Smooth muscle cell (in vitro differentiated cells): ENCODE measurements at regions not wholly inside any gene's neighbourhood (a gene's known extent, or its start where the extent isn't known, plus 50 kb on each side); places are given as distances from the start of the nearest gene placed in this dataset.

Source experiments
- DNase-seq: peaks from one replicate; lab custom pipeline; 2025; ENCODE audit not compliant: unreplicated experiment; lab: John Stamatoyannopoulos, UW
- H2AFZ ChIP-seq: fragments of 200-600 bp; sonication (generic); 2 replicates; pipeline ENCODE4 v1.6.0; 2016; ENCODE audit warnings: antibody characterized with exemption, low read depth, mild to moderate bottlenecking
- H3F3A ChIP-seq: fragments of 200-600 bp; sonication (generic); 2 replicates; pipeline ENCODE4 v1.6.0; 2017; ENCODE audit warnings: antibody characterized with exemption, low read depth
- H3K27ac ChIP-seq: fragments of 200-600 bp; sonication (generic); 2 replicates; pipeline ENCODE4 v1.5.1; 2016; ENCODE audit warnings: low read depth, mild to moderate bottlenecking
- H3K27me3 ChIP-seq: fragments of 200-600 bp; sonication (generic); 2 replicates; pipeline ENCODE4 v1.6.1; 2016; ENCODE audit warnings: low read depth, mild to moderate bottlenecking
- H3K36me3 ChIP-seq: fragments of 200-600 bp; sonication (generic); 2 replicates; pipeline ENCODE4 v1.5.1; 2016; ENCODE audit warnings: low read depth
- H3K4me1 ChIP-seq: fragments of 200-600 bp; sonication (generic); 2 replicates; pipeline ENCODE4 v1.5.1; 2016; ENCODE audit warnings: low read depth
- H3K4me2 ChIP-seq: fragments of 200-600 bp; sonication (generic); 2 replicates; pipeline ENCODE4 v1.6.0; 2016; ENCODE audit warnings: mild to moderate bottlenecking
- H3K4me3 ChIP-seq: fragments of 200-600 bp; sonication (generic); 2 replicates; pipeline ENCODE4 v1.5.1; 2016; ENCODE audit warnings: mild to moderate bottlenecking
- H3K79me2 ChIP-seq: fragments of 200-600 bp; sonication (generic); 2 replicates; pipeline ENCODE4 v1.6.0; 2016; ENCODE audit warnings: low read depth, mild to moderate bottlenecking
- H3K9ac ChIP-seq: fragments of 200-600 bp; sonication (generic); 2 replicates; pipeline ENCODE4 v1.6.0; 2016; ENCODE audit warnings: low read depth
- H3K9me3 ChIP-seq: fragments of 200-600 bp; sonication (generic); replicated peaks from 2 replicates; pipeline ENCODE4 v1.5.1; 2016; ENCODE audit warnings: low read depth
- H4K20me1 ChIP-seq: fragments of 200-600 bp; sonication (generic); 2 replicates; pipeline ENCODE4 v1.6.0; 2016; ENCODE audit warnings: low read depth
- WGBS: methylation state at CpG from one replicate; pipeline ENCODE4 v1.1.7; 2016; ENCODE audit warnings: low lambda C conversion rate; 5-methylcytosine and 5-hydroxymethylcytosine counted together
- TF ChIP-seq, protein P1 (sequence below): fragments of 200-600 bp; sonication (generic); IDR thresholded peaks from 2 replicates; pipeline ENCODE4 v1.5.1; 2017; ENCODE audit warnings: borderline replicate concordance, mild to moderate bottlenecking, antibody characterized with exemption; ENCODE audit not compliant: insufficient read depth, poor library complexity, severe bottlenecking

DNA sequence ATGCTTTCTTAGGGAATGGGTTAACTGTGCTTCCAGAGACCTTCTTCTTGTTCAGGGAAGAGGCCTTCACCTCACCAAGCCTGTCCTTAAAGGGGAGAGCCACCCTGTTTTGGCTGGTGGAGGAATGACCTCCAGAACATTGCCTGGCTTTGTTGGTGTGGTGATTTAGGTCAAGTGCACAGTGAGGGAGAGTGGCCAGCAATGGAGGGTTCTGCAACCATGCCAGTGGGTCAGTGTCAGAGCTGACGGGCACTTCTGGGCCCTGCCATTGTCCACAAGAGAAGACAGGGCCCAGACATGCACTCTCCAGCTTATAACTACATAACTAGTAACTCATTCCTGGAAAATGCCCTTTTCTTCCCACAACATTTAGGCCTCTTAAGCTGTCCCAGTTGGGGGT is 238.5 kb upstream of the AKR1E2 start:
- TF ChIP-seq, protein P1, sequence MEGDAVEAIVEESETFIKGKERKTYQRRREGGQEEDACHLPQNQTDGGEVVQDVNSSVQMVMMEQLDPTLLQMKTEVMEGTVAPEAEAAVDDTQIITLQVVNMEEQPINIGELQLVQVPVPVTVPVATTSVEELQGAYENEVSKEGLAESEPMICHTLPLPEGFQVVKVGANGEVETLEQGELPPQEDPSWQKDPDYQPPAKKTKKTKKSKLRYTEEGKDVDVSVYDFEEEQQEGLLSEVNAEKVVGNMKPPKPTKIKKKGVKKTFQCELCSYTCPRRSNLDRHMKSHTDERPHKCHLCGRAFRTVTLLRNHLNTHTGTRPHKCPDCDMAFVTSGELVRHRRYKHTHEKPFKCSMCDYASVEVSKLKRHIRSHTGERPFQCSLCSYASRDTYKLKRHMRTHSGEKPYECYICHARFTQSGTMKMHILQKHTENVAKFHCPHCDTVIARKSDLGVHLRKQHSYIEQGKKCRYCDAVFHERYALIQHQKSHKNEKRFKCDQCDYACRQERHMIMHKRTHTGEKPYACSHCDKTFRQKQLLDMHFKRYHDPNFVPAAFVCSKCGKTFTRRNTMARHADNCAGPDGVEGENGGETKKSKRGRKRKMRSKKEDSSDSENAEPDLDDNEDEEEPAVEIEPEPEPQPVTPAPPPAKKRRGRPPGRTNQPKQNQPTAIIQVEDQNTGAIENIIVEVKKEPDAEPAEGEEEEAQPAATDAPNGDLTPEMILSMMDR: no peak
- no peak overlapping the region for H2AFZ ChIP-seq
- H3K9ac ChIP-seq: no peak overlapping the region
- H3K27me3 ChIP-seq: no peaks in the 10 kb centered on the region
- H3K27ac ChIP-seq: no peak overlapping the region
- no peak overlapping the region for H3K4me3 ChIP-seq
- H4K20me1 ChIP-seq: no peaks in the 10 kb centered on the region
- no peak for DNase-seq
- WGBS: 94% methylated on average over 1 of the region's 1 CpG
- no peaks in the 10 kb centered on the region for H3K36me3 ChIP-seq
- H3K4me2 ChIP-seq: no peak overlapping the region
- H3F3A ChIP-seq: no peaks in the 10 kb centered on the region
- H3K9me3 ChIP-seq: no peaks in the 10 kb centered on the region
- H3K79me2 ChIP-seq: no peaks in the 10 kb centered on the region
- no peaks in the 10 kb centered on the region for H3K4me1 ChIP-seq

- H2AFZ ChIP-seq: no peak overlapping the region
- WGBS: 93% methylated on average over 4 of the region's 4 CpGs
Measured at GRCh38 chr10:4586776-4587175, 239.2 kb upstream of the AKR1E2 start.

GRCh38 chr10:4581929-4582328 is 244.1 kb upstream of the AKR1E2 start:
- no peak for DNase-seq

More at GRCh38 chr10:4586776-4587175, 239.2 kb upstream of the AKR1E2 start:
- Histone ChIP-seq H3K4me1 (no peaks in the 10 kb centered on the region), H3K4me2 (no peak overlapping the region), H3K9me3 (no peaks in the 10 kb centered on the region), H3F3A (no peaks in the 10 kb centered on the region), H3K36me3 (no peaks in the 10 kb centered on the region), H3K9ac (no peak overlapping the region), H3K79me2 (no peaks in the 10 kb centered on the region), H3K27ac (no peak overlapping the region), H3K27me3 (no peaks in the 10 kb centered on the region), H4K20me1 (no peaks in the 10 kb centered on the region), H3K4me3 (no peak overlapping the region)
- TF ChIP-seq, protein P1: no peak
- no peak for DNase-seq

DNA sequence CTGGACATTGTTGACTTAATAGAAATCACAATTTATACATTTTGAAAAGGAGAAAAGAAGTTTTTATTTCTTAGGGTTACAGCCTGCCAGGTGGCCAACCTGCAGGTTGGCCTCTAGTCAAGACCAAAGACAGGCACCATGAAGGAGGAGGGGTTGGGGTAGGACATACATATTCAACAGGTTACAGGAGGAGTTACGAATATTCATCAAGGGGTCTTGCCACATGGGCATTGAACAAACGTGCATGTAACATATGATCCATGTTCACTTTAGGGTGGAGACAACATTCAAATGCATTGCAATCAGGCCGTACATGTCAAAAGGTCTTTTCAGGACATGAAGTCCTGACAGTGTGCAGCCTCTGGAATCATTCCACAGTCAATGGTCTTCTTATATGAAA is 246.2 kb upstream of the AKR1E2 start:
- no peaks in the 10 kb centered on the region for H3K27me3 ChIP-seq
- no peak for DNase-seq
- no peak overlapping the region for H2AFZ ChIP-seq
- H3K4me2 ChIP-seq: no peak overlapping the region
- TF ChIP-seq, protein P1: no peak
- no peaks in the 10 kb centered on the region for H3K4me1 ChIP-seq
- no peaks in the 10 kb centered on the region for H4K20me1 ChIP-seq
- H3K79me2 ChIP-seq: no peaks in the 10 kb centered on the region
- H3F3A ChIP-seq: no peaks in the 10 kb centered on the region
- H3K9me3 ChIP-seq: no peaks in the 10 kb centered on the region
- no peaks in the 10 kb centered on the region for H3K36me3 ChIP-seq
- H3K4me3 ChIP-seq: no peak overlapping the region
- WGBS: 91% methylated on average over 3 of the region's 3 CpGs
- H3K9ac ChIP-seq: no peak overlapping the region
- no peak overlapping the region for H3K27ac ChIP-seq

More at GRCh38 chr10:4581929-4582328, 244.1 kb upstream of the AKR1E2 start:
- H3K9me3 ChIP-seq: no peaks in the 10 kb centered on the region
- no peaks in the 10 kb centered on the region for H3K27me3 ChIP-seq
- no peaks in the 10 kb centered on the region for H3K79me2 ChIP-seq
- no peak overlapping the region for H3K9ac ChIP-seq
- H3K27ac ChIP-seq: no peak overlapping the region
- H3K36me3 ChIP-seq: no peaks in the 10 kb centered on the region
- H3K4me2 ChIP-seq: no peak overlapping the region
- H3K4me1 ChIP-seq: no peaks in the 10 kb centered on the region
- no peaks in the 10 kb centered on the region for H4K20me1 ChIP-seq
- no peak overlapping the region for H2AFZ ChIP-seq
- H3F3A ChIP-seq: no peaks in the 10 kb centered on the region
- TF ChIP-seq, protein P1: no peak
- H3K4me3 ChIP-seq: no peak overlapping the region
- 85% methylated on average over 3 of the region's 3 CpGs for WGBS
